ENCODE measurements at regions not wholly inside any gene's neighbourhood (a gene's known extent, or its start where the extent isn't known, plus 50 kb on each side); places are given as distances from the start of the nearest gene placed in this dataset.

DNA sequence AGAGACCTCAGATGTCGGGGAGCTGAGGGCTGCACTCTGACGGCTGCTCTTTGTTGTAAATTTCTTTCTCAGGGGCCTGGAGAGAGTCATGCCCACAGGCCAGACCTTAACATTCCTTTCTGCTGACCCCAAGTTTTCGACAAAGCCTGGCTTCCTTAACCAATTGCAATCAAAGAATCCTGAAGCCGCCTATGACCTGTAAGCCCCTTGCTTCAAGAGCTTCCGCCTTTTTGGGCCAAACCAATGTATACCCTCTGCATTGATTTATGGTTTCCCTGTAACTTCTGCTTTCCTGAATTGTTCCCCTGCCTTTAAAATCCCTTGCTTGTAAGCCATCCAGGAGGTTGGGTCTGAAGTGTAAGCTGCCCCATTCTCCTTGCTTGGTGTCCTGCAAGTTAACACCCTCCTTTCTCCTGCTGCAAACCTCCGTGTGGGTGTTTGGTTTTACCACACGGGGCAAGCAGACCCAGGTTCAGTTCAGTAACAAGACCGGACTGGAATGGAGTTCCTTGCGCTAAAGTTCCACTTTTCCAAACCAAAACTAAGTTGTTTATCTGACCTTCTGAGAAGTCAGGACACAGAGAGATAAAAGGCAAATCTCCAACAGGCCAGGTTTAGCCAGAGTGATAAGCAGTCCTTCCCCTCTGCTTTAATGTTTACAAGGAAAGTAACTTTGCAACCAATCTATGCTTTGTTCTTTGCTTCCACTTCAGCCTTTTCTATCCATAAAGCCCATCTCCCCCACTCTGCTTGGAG lies 141.6 kb downstream of the KCNJ12 start:
- DNase-seq: no peak

GRCh38 chr17:21522755-21523336 lies 146.7 kb downstream of the KCNJ12 start:
- no peak for DNase-seq

GRCh38 chr17:21523497-21524210 lies 147.5 kb downstream of the KCNJ12 start:
- DNase-seq: no peak

DNA sequence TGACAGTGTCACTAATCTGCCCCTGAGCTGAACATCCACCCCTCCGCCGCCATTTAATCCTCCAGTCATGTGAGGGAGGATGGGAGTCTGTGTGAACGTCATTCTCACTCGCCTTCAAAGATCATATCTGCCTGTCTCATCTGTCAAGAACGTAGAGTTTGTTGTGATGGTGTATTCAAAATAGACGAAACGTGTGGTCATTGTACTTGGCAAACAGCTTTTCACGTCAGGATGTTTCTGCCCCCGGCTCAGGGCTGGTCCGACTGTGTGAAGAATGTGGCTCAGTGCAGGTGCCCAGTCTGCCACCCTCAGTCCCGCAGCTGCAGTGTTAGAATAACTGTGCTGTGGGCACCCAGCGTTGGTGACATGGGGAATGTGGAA lies 148.0 kb downstream of the KCNJ12 start:
- no peak for DNase-seq

GRCh38 chr17:21525464-21526130 lies 149.4 kb downstream of the KCNJ12 start:
- DNase-seq: no peak

DNA sequence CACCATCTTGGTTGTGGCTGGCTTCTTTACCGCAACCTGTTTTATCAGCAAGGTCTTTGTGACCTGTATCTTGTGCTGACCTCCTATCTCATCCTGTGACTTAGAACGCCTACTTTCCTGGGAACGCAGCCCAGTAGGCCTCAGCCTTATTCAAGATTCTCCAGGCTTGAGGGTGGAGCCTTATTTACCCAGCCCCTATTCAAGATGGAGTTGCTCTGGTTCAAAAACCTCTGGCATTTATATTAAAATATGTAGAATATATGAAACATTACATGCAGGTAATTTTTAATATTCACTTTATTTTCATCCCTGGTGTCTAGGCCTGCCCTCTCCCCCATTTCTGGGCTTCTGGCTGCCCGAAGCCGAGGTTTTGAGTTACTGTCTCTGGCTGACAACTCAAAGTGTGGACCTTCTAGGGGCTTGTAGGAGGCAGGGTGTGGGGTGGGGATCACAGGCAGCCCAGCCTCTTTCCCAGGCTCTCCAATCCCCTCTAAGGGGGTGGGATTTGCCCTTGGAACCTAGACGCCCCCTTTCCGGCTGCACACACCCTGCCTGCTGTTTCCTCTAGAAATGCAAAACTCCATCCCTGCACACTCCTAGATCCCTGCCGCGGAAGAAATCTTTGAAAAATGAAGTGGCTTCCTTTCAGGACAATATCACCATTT lies 152.0 kb downstream of the KCNJ12 start:
- DNase-seq: no peak

- DNase-seq: no peak
Measured at GRCh38 chr17:21530311-21530710, 154.2 kb downstream of the KCNJ12 start.

GRCh38 chr17:21530841-21531240 lies 154.7 kb downstream of the KCNJ12 start:
- no peak for DNase-seq

DNA sequence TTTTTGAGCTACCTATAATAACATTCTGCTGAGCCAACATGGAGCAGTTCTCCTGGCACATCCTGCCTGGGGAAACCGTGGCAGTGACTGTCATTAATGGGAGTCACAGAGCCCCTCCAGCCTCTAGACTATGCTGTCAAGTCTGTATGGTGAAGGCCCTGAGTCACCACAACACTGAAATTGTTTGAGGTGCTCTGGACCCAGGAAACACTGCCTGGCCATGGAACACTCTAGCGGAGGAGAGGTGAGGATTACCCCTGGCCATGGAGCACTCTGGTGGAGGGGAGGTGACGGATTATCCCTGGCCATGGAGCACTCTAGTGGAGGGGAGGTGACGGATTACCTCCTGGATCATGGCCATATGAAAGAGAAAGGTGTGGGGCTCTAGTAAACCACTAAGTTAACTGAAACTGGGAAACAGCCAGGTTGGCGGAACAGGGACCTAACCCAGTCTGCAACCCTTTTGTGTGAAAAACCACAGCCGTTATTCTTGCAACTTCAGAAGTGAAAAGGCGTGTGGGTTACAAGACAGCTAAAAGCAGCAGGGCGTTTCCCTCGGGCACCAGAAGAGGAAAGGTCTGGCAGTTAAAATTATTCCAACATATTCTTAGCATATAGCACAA lies 156.7 kb downstream of the KCNJ12 start:
- DNase-seq: peak in 1 of 5 donors; percentile 59

GRCh38 chr17:21535686-21536375 lies 156.5 kb upstream of the KCNJ18 start:
- DNase-seq: no peak

GRCh38 chr17:21537302-21537701 lies 155.0 kb upstream of the KCNJ18 start:
- DNase-seq: no peak

- DNase-seq: no peak
Measured at GRCh38 chr17:21538615-21539014, 153.7 kb upstream of the KCNJ18 start.

DNA sequence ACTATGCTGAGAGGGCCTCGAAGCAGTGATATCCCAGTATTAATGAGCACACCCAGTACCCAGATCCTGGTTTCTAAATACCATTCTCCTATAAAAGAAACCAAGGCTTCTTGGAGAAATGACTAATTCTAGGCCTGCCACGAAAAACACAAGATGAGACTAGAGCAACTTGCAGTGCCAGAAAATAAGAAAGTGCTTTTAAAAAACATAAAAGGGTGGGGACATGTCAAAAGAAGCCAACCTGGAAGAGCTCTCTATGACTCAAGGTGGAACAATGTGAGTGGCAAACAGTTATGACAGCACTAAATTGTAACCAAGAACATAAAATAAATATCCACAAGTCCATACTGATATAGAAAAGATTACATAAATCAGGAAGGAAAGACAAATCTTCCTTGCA lies 153.2 kb upstream of the KCNJ18 start:
- no peak for DNase-seq

- DNase-seq: no peak
Measured at GRCh38 chr17:21540502-21540901, 151.8 kb upstream of the KCNJ18 start.

GRCh38 chr17:21542070-21542469 lies 150.3 kb upstream of the KCNJ18 start:
- no peak for DNase-seq

- no peak for DNase-seq
Measured at GRCh38 chr17:21542991-21543390, 149.3 kb upstream of the KCNJ18 start.

GRCh38 chr17:21545064-21545463 lies 147.3 kb upstream of the KCNJ18 start:
- no peak for DNase-seq

GRCh38 chr17:21548236-21548635 lies 144.1 kb upstream of the KCNJ18 start:
- no peak for DNase-seq

DNA sequence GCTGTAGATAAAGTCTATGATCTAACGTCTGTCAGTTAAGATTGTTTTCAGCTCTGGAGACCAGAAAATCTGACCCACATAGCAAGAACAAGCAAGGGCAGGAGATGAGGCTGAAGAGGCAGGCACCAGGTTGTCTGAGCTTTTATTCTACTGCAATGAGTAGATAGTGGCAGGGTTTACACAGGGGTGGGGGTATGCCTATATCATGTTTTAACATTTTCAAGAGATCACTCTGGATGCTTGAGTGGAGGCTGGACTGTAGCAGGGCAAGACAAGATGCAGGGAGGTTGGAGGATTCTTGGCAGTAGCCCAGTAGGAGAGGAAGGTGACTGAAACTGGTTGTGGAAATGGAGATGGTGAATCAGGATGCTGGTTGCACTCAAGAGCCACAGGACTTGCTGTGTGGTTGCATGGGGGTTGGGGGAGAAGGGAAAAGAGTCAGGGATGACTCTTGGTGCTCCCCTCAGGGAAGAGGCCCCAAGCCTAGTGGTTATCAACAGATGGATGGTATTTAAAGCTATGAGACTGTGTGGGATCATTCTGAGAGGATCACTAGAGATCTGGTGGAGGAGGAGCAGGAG lies 143.1 kb upstream of the KCNJ18 start:
- DNase-seq: peak in 1 of 5 donors; percentile 49

GRCh38 chr17:21550031-21550430 lies 142.3 kb upstream of the KCNJ18 start:
- DNase-seq: peak in 1 of 5 donors; percentile 65
